ENCODE measurements at regions not wholly inside any gene's neighbourhood (a gene's known extent, or its start where the extent isn't known, plus 50 kb on each side); places are given as distances from the start of the nearest gene placed in this dataset.

DNA sequence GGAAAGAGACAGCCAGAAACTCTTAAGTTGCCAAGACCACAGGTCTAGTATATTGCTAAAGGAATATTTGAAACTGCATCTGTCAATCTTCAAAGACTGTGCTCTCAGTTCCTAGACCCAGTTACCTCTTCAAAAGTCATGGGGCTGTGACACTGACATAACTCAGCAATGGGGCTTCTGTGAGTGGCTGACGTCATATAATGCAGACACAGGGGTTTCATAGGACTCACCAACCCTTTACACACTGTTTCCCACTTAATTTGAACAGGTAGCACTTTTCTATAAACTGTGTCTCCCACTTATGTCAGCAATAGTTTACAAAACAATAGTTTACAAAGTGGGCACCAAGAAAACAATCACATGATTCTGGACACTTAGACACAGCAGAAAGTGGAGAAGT, 158.4 kb downstream of the GALC start:
- Histone ChIP-seq H3K4me3 (ENCODE audit: low read length) (no peak overlapping the region), H3K9me2 (replicated peaks; ENCODE audit: control insufficient read depth, low read length) (no peaks in the 10 kb centered on the region)

DNA sequence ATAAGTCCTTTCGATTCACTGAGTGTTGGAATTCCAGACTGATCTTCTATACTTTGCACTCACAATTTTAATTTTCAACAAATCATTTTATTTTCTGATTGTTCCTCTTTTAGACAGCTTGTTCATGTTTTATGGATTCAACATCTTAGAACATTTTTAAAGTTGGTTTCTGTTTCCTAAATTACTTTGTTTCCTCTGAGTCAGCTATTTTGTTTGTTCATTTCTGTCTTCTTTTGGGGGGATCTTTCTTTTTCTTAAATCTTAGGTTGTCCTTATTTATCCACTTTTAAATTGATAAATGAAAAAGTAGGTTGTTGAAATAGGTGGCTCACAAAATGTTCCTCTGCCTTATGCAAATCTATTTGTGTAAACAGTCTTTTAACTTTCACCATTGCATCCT, 160.0 kb downstream of the GALC start:
- Histone ChIP-seq H3K36me3 (ENCODE audit: control insufficient read depth, low read length) (no peaks in the 10 kb centered on the region), H3K27me3 (ENCODE audit: control insufficient read depth, low read length) (no peaks in the 10 kb centered on the region), H3F3A (ENCODE audit: control insufficient read depth, insufficient read depth) (no peaks in the 10 kb centered on the region), H3K4me3 (ENCODE audit: low read length) (no peak overlapping the region), H3K27ac (ENCODE audit: low read depth, low read length) (no peak overlapping the region), H3K4me1 (ENCODE audit: control insufficient read depth, low read length) (no peaks in the 10 kb centered on the region), H3K4me2 (ENCODE audit: low read length) (no peak overlapping the region), H4K20me1 (ENCODE audit: control insufficient read depth, insufficient read depth, low read depth, low read length) (no peaks in the 10 kb centered on the region), H3K9me3 (ENCODE audit: control insufficient read depth, insufficient read depth, low read length) (no peaks in the 10 kb centered on the region), H3K9me2 (replicated peaks; ENCODE audit: control insufficient read depth, low read length) (no peaks in the 10 kb centered on the region), H3K79me2 (ENCODE audit: control insufficient read depth, low read length) (no peaks in the 10 kb centered on the region)
- no peak for TF ChIP-seq EZH2phosphoT487 (IDR thresholded peaks at IDR 0.05; ENCODE audit: borderline replicate concordance, low read length)
- TF ChIP-seq CTCF (IDR thresholded peaks at IDR 0.05; ENCODE audit: low read depth, low read length, poor library complexity, severe bottlenecking): no peak

More for the DNA sequence above, 158.4 kb downstream of the GALC start:
- no peaks in the 10 kb centered on the region for H4K20me1 ChIP-seq (ENCODE audit: control insufficient read depth, insufficient read depth, low read depth, low read length)
- no peak overlapping the region for H3K27ac ChIP-seq (ENCODE audit: low read depth, low read length)
- no peaks in the 10 kb centered on the region for H3K27me3 ChIP-seq (ENCODE audit: control insufficient read depth, low read length)
- H3F3A ChIP-seq (ENCODE audit: control insufficient read depth, insufficient read depth): no peaks in the 10 kb centered on the region
- no peaks in the 10 kb centered on the region for H3K9me3 ChIP-seq (ENCODE audit: control insufficient read depth, insufficient read depth, low read length)
- TF ChIP-seq EZH2phosphoT487 (IDR thresholded peaks at IDR 0.05; ENCODE audit: borderline replicate concordance, low read length) (no peak), CTCF (IDR thresholded peaks at IDR 0.05; ENCODE audit: low read depth, low read length, poor library complexity, severe bottlenecking) (no peak)
- H3K79me2 ChIP-seq (ENCODE audit: control insufficient read depth, low read length): no peaks in the 10 kb centered on the region
- no peaks in the 10 kb centered on the region for H3K4me1 ChIP-seq (ENCODE audit: control insufficient read depth, low read length)
- no peaks in the 10 kb centered on the region for H3K36me3 ChIP-seq (ENCODE audit: control insufficient read depth, low read length)
- H3K4me2 ChIP-seq (ENCODE audit: low read length): no peak overlapping the region

- no peak for TF ChIP-seq EZH2phosphoT487 (IDR thresholded peaks at IDR 0.05; ENCODE audit: borderline replicate concordance, low read length)
- TF ChIP-seq CTCF (IDR thresholded peaks at IDR 0.05; ENCODE audit: low read depth, low read length, poor library complexity, severe bottlenecking): no peak
- Histone ChIP-seq H3K4me1 (ENCODE audit: control insufficient read depth, low read length) (no peaks in the 10 kb centered on the region), H3K4me2 (ENCODE audit: low read length) (no peak overlapping the region), H3K9me2 (replicated peaks; ENCODE audit: control insufficient read depth, low read length) (no peaks in the 10 kb centered on the region), H3K4me3 (ENCODE audit: low read length) (no peak overlapping the region), H3F3A (ENCODE audit: control insufficient read depth, insufficient read depth) (no peaks in the 10 kb centered on the region), H3K79me2 (ENCODE audit: control insufficient read depth, low read length) (no peaks in the 10 kb centered on the region), H4K20me1 (ENCODE audit: control insufficient read depth, insufficient read depth, low read depth, low read length) (no peaks in the 10 kb centered on the region), H3K27ac (ENCODE audit: low read depth, low read length) (no peak overlapping the region), H3K27me3 (ENCODE audit: control insufficient read depth, low read length) (no peaks in the 10 kb centered on the region), H3K36me3 (ENCODE audit: control insufficient read depth, low read length) (no peaks in the 10 kb centered on the region), H3K9me3 (ENCODE audit: control insufficient read depth, insufficient read depth, low read length) (no peaks in the 10 kb centered on the region)
Observed at GRCh38 chr14:87830443-87831096, 162.4 kb downstream of the GALC start.
